ENCODE measurements at regions not wholly inside any gene's neighbourhood (a gene's known extent, or its start where the extent isn't known, plus 50 kb on each side); places are given as distances from the start of the nearest gene placed in this dataset.

GRCh38 chr14:58944343-58944967, 244.0 kb upstream of the DAAM1 start:
- in situ Hi-C loops (cut with MboI) (no loop called here), intact Hi-C loops (cut with micrococcal nuclease; ENCODE audit: unreplicated experiment) (no loop called here)
- DNase-seq (ENCODE audit: low read depth, low spot score) (no peak), ATAC-seq (no peak), FAIRE-seq (no peak)
- Histone ChIP-seq H3K36me3 (ENCODE audit: control insufficient read depth in 2 of 2, insufficient read depth in 2 of 2, low read length in 1 of 2) (no peaks in the 10 kb centered on the region), H3K4me2 (ENCODE audit: control insufficient read depth, insufficient read depth) (no peak overlapping the region), H2AFZ (ENCODE audit: control insufficient read depth, low read depth, low read length) (no peak overlapping the region), H4K20me1 (ENCODE audit: control insufficient read depth, insufficient read depth) (no peaks in the 10 kb centered on the region), H3K9ac (ENCODE audit: control insufficient read depth, insufficient read depth, low read length) (no peak overlapping the region), H3K27ac (ENCODE audit: control insufficient read depth, insufficient read depth) (no peak overlapping the region), H3K27me3 (replicated peaks in 1 of 2; ENCODE audit: control insufficient read depth in 2 of 2, insufficient read depth in 2 of 2, low read length in 1 of 2) (no peaks in the 10 kb centered on the region), H3K79me2 (ENCODE audit: control insufficient read depth, insufficient read depth, low read length) (no peaks in the 10 kb centered on the region), H3K4me1 (ENCODE audit: control insufficient read depth, insufficient read depth, low read length) (no peaks in the 10 kb centered on the region; the same call in 1 of the 2 replicates), H3K9me3 (replicated peaks; ENCODE audit: control insufficient read depth, insufficient read depth, low read length) (no peaks in the 10 kb centered on the region), H3K4me3 (no peak overlapping the region)
- CTCF ChIA-PET, result no interaction called here
- BruUV-seq (replicated peaks), result no TSS peak
- POLR2A ChIA-PET, result no interaction called here
- SMC1A ChIA-PET (ENCODE audit: uncharacterized antibody, unreplicated experiment), result interaction anchor here (4.5 kb wide), 1 partner anchor 304 kb away, joined by 22 read pairs; no protein-coding TSS in a partner anchor
- no peak for TF ChIP-seq SIX5 (IDR thresholded peaks at IDR 0.05; ENCODE audit: low read depth, low read length, severe bottlenecking)
- TF ChIP-seq HDAC2 (IDR thresholded peaks at IDR 0.05), result no peak
- TF ChIP-seq WRNIP1 (IDR thresholded peaks at IDR 0.05; ENCODE audit: borderline replicate concordance, low read depth, low read length), result no peak
- no peak for TF ChIP-seq JUNB (IDR thresholded peaks at IDR 0.05)
- TF ChIP-seq CHD4 (IDR thresholded peaks at IDR 0.05), result no peak
- no peak for TF ChIP-seq FOXM1 (IDR thresholded peaks at IDR 0.05; ENCODE audit: low read depth, low read length)
- TF ChIP-seq PBX3 (IDR thresholded peaks at IDR 0.05; ENCODE audit: insufficient replicate concordance, low read depth, low read length), result no peak
- TF ChIP-seq ETV6 (conservative IDR thresholded peaks at IDR 0.05 in 1 of 2, IDR thresholded peaks at IDR 0.05 in 1 of 2; ENCODE audit: borderline replicate concordance in 1 of 2, low read depth in 1 of 2), result no peak
- RAD21 ChIA-PET (ENCODE audit: unreplicated experiment), result no interaction called here
- WGBS (ENCODE audit: insufficient coverage, insufficient replicate concordance, low lambda C conversion rate, missing lambda C conversion rate), result 67% methylated on average over 6 of the region's 6 CpGs

Data from GM12878 (cell line).